Trophoblast cell (in vitro differentiated cells and primary cell): ENCODE measurements at regions not wholly inside any gene's neighbourhood (a gene's known extent, or its start where the extent isn't known, plus 50 kb on each side); places are given as distances from the start of the nearest gene placed in this dataset.

Experiments
- DNase-seq, 2 donors: peaks; one replicate each; pipeline ENCODE4 v3.0.0-alpha.2; 2016
- H2AFZ ChIP-seq: 2 replicates; pipeline ENCODE4 v1.6.1; 2013; ENCODE audit warnings: low read length, moderate library complexity, mild to moderate bottlenecking; ENCODE audit not compliant: insufficient read depth, poor library complexity
- H2AK5ac ChIP-seq: 2 replicates; pipeline ENCODE4 v1.6.1; 2013; ENCODE audit warnings: mild to moderate bottlenecking, low read length
- H2BK120ac ChIP-seq: 2 replicates; pipeline ENCODE4 v1.6.1; 2013; ENCODE audit warnings: low read length, mild to moderate bottlenecking, moderate library complexity; ENCODE audit not compliant: insufficient read depth, poor library complexity
- H2BK12ac ChIP-seq: 2 replicates; pipeline ENCODE4 v1.6.1; 2013; ENCODE audit warnings: mild to moderate bottlenecking, low read length, moderate library complexity
- H2BK5ac ChIP-seq: 2 replicates; pipeline ENCODE4 v1.6.1; 2013; ENCODE audit warnings: low read length, low read depth, moderate library complexity, mild to moderate bottlenecking; ENCODE audit not compliant: poor library complexity
- H3K14ac ChIP-seq: 2 replicates; pipeline ENCODE4 v1.6.1; 2013; ENCODE audit warnings: mild to moderate bottlenecking, low read length
- H3K18ac ChIP-seq: 2 replicates; pipeline ENCODE4 v1.6.1; 2013; ENCODE audit warnings: mild to moderate bottlenecking, low read length
- H3K23ac ChIP-seq: 2 replicates; pipeline ENCODE4 v1.6.1; 2013; ENCODE audit warnings: low read length
- H3K27ac ChIP-seq: 2 replicates; pipeline ENCODE4 v1.5.1; 2013; ENCODE audit warnings: low read depth, mild to moderate bottlenecking, inconsistent platforms, low read length, moderate library complexity
- H3K27me3 ChIP-seq: 2 replicates; pipeline ENCODE4 v1.6.1; 2013; ENCODE audit warnings: inconsistent platforms, mild to moderate bottlenecking, low read length, moderate library complexity; ENCODE audit not compliant: insufficient read depth
- H3K36me3 ChIP-seq, 2 experiments: 1 replicate in 1 of 2; 2 replicates in 1 of 2; pipeline ENCODE4 v1.6.1; 2013; ENCODE audit warnings: low read length in 2 of 2, mild to moderate bottlenecking in 2 of 2, moderate library complexity in 1 of 2; ENCODE audit not compliant: insufficient read depth in 2 of 2, control insufficient read depth in 1 of 2
- H3K4ac ChIP-seq: 2 replicates; pipeline ENCODE4 v1.6.1; 2013; ENCODE audit warnings: low read depth, mild to moderate bottlenecking, low read length, moderate library complexity
- H3K4me1 ChIP-seq, 2 experiments: 1 replicate in 1 of 2; 2 replicates in 1 of 2; pipeline ENCODE4 v1.6.1; 2013; ENCODE audit warnings: low read length in 2 of 2, mild to moderate bottlenecking in 2 of 2, moderate library complexity in 1 of 2; ENCODE audit not compliant: insufficient read depth in 2 of 2, control insufficient read depth in 1 of 2
- H3K4me2 ChIP-seq: 2 replicates; pipeline ENCODE4 v1.6.1; 2013; ENCODE audit warnings: inconsistent platforms, mild to moderate bottlenecking, low read length, moderate library complexity
- H3K4me3 ChIP-seq: 2 replicates; pipeline ENCODE4 v1.5.1; 2013; ENCODE audit warnings: mild to moderate bottlenecking, low read depth, low read length, inconsistent platforms
- H3K79me1 ChIP-seq: one replicate; pipeline ENCODE4 v1.6.1; 2013; ENCODE audit warnings: low read length
- H3K79me2 ChIP-seq: 2 replicates; pipeline ENCODE4 v1.6.1; 2013; ENCODE audit warnings: low read length, mild to moderate bottlenecking; ENCODE audit not compliant: control insufficient read depth, insufficient read depth, poor library complexity
- H3K9ac ChIP-seq: 2 replicates; pipeline ENCODE4 v1.6.1; 2013; ENCODE audit warnings: mild to moderate bottlenecking, low read length
- H3K9me3 ChIP-seq: 2 replicates; pipeline ENCODE4 v1.6.1; 2013; ENCODE audit warnings: low read depth, mild to moderate bottlenecking, control low read depth, inconsistent platforms, low read length; ENCODE audit not compliant: insufficient read depth
- H4K12ac ChIP-seq: 2 replicates; pipeline ENCODE4 v1.6.1; 2013; ENCODE audit warnings: low read depth, mild to moderate bottlenecking, low read length, moderate library complexity
- H4K8ac ChIP-seq: 2 replicates; pipeline ENCODE4 v1.6.1; 2013; ENCODE audit warnings: low read depth, mild to moderate bottlenecking, low read length, moderate library complexity
- H4K91ac ChIP-seq: one replicate; pipeline ENCODE4 v1.6.1; 2013; ENCODE audit warnings: low read depth, mild to moderate bottlenecking, low read length, moderate library complexity
- WGBS: extraction: QIAGEN DNeasy Blood & Tissue Kit; methylation state at CpG from one replicate; pipeline ENCODE4 v1.1.7; 2013; ENCODE audit warnings: missing lambda C conversion rate; ENCODE audit not compliant: insufficient read length, insufficient coverage; ENCODE audit errors: extremely low coverage; 5-methylcytosine and 5-hydroxymethylcytosine counted together

DNA sequence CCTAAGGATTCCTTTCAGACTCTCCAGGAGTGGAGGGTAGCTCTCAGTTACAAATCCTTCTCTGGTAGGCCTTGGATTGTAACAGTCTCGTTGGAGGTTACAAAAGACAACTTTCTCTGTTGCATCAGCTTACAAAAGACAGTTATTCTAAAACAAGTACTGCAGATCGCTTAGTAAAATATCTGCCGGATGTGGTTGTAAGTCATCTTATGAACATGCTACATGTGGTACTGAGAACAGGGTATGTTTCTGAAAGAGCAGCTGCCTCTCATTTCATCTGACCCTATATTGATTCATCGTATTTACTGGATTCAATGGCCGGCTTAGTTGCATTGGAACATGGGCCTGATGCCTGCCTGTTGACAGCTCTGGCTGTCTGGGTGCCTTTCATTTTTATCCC lies 157.4 kb downstream of the PTCSC3 start:
- no peak for DNase-seq
- no peak overlapping the region for H2BK120ac ChIP-seq
- H4K8ac ChIP-seq, result no peak overlapping the region
- no peaks in the 10 kb centered on the region for H3K9me3 ChIP-seq
- no CpG with 5 or more reads among the region's 5 CpGs for WGBS
- no peak overlapping the region for H3K4me2 ChIP-seq
- H2BK12ac ChIP-seq, result no peak overlapping the region
- H3K79me1 ChIP-seq, result no peaks in the 10 kb centered on the region
- H3K14ac ChIP-seq, result no peak overlapping the region
- H3K79me2 ChIP-seq, result no peaks in the 10 kb centered on the region
- no peak overlapping the region for H2AFZ ChIP-seq
- H2AK5ac ChIP-seq, result no peak overlapping the region
- no peak overlapping the region for H3K18ac ChIP-seq
- H4K91ac ChIP-seq, result no peak overlapping the region
- no peaks in the 10 kb centered on the region for H3K4me1 ChIP-seq
- no peak overlapping the region for H3K27ac ChIP-seq
- H3K4ac ChIP-seq, result no peak overlapping the region
- no peaks in the 10 kb centered on the region for H3K36me3 ChIP-seq
- no peak overlapping the region for H3K23ac ChIP-seq
- H3K4me3 ChIP-seq, result no peak overlapping the region
- H3K9ac ChIP-seq, result no peak overlapping the region
- H3K27me3 ChIP-seq, result no peaks in the 10 kb centered on the region
- no peak overlapping the region for H2BK5ac ChIP-seq
- H4K12ac ChIP-seq, result no peak overlapping the region

DNA sequence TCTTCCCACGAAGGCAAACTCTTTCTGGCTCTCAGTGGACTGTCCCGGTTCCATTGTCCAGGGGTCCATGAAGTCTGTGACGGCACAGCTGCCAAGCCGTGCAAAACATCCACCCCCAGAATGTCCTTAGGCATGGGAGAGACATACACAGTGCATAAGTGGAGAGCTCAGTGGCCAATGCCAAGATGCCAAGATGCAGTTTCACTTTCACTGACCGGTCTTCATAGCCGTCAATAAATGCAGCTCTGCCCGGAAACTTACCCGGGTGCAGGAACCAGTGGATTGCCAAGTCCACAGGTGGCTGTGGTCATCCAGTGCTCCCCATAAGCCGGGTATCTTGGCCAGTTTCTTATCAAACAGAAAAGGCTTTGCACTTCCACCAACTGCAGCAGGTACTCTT lies 162.3 kb downstream of the PTCSC3 start:
- WGBS, result no CpG with 5 or more reads among the region's 9 CpGs

DNA sequence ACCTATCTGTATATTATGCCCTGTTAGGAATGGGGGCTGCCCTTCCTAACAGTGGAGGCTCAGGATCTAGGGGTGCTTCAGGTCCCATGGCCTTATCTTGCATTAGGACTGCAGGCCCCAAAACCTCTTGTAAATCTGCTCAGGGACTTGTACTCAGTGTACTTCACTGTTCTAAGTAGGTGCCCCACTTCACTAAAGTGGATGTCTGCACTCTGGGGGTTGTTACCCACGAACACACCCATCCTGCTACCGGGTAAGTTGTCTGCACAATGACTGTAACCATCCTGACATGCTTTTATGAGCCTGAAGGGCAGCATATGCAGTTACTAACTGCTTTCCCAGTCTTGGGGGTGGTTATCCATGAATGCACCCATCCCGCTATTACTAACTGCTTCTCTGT lies 163.0 kb downstream of the PTCSC3 start:
- Histone ChIP-seq H3K4me1 (no peaks in the 10 kb centered on the region), H3K4me3 (no peak overlapping the region), H3K36me3 (no peaks in the 10 kb centered on the region), H3K9me3 (no peaks in the 10 kb centered on the region), H4K8ac (no peak overlapping the region), H3K14ac (no peak overlapping the region), H2AK5ac (no peak overlapping the region), H3K4me2 (no peak overlapping the region), H3K9ac (no peak overlapping the region), H3K4ac (no peak overlapping the region), H3K79me1 (no peaks in the 10 kb centered on the region), H4K91ac (no peak overlapping the region), H2AFZ (no peak overlapping the region), H3K27ac (no peak overlapping the region), H2BK5ac (no peak overlapping the region), H3K18ac (no peak overlapping the region), H3K27me3 (no peaks in the 10 kb centered on the region), H3K79me2 (no peaks in the 10 kb centered on the region), H2BK120ac (no peak overlapping the region), H3K23ac (no peak overlapping the region), H4K12ac (no peak overlapping the region), H2BK12ac (no peak overlapping the region)
- DNase-seq, result no peak
- no CpG with 5 or more reads among the region's 3 CpGs for WGBS

More for the DNA sequence above, 162.3 kb downstream of the PTCSC3 start:
- H2AK5ac ChIP-seq, result no peak overlapping the region
- no peak overlapping the region for H4K12ac ChIP-seq
- H2BK120ac ChIP-seq, result no peak overlapping the region
- no peak overlapping the region for H2BK12ac ChIP-seq
- H3K27me3 ChIP-seq, result no peaks in the 10 kb centered on the region
- H4K91ac ChIP-seq, result no peak overlapping the region
- H3K14ac ChIP-seq, result no peak overlapping the region
- H4K8ac ChIP-seq, result no peak overlapping the region
- H3K4me1 ChIP-seq, result no peaks in the 10 kb centered on the region
- H3K27ac ChIP-seq, result no peak overlapping the region
- H3K4me3 ChIP-seq, result no peak overlapping the region
- H3K79me2 ChIP-seq, result no peaks in the 10 kb centered on the region
- H3K4ac ChIP-seq, result no peak overlapping the region
- H2AFZ ChIP-seq, result no peak overlapping the region
- H3K23ac ChIP-seq, result no peak overlapping the region
- no peaks in the 10 kb centered on the region for H3K36me3 ChIP-seq
- H3K79me1 ChIP-seq, result no peaks in the 10 kb centered on the region
- no peak for DNase-seq
- H3K4me2 ChIP-seq, result no peak overlapping the region
- no peaks in the 10 kb centered on the region for H3K9me3 ChIP-seq
- H2BK5ac ChIP-seq, result no peak overlapping the region
- no peak overlapping the region for H3K18ac ChIP-seq
- no peak overlapping the region for H3K9ac ChIP-seq

DNA sequence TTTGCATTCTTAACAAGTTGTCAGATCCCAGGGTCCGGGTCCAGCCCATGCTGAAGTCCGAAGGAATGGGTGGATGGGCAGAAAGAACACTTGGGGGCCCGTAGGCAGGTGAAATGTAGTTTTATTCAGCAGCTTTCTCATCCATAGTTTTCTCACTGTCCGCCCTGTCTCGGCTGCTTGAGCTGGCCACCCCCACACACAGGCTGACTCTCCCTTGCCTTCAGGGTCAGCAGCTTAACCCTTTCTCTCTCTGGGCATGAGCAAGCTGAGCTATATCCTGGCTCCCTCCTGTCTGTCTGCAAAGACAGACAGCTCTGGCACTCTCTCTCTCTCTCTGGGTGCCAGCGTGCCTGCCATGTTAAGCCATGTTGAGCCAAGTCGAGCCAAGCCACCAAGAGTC lies 163.9 kb downstream of the PTCSC3 start:
- Histone ChIP-seq H3K4me2 (no peak overlapping the region), H3K4me3 (no peak overlapping the region), H3K79me1 (no peaks in the 10 kb centered on the region), H3K9ac (no peak overlapping the region), H3K36me3 (no peaks in the 10 kb centered on the region), H3K23ac (no peak overlapping the region), H3K9me3 (no peaks in the 10 kb centered on the region), H2BK5ac (no peak overlapping the region), H2BK120ac (no peak overlapping the region), H3K79me2 (no peaks in the 10 kb centered on the region), H3K4me1 (no peaks in the 10 kb centered on the region), H2AK5ac (no peak overlapping the region), H3K14ac (no peak overlapping the region), H3K27ac (no peak overlapping the region), H2AFZ (no peak overlapping the region), H3K4ac (no peak overlapping the region), H3K18ac (no peak overlapping the region), H4K12ac (no peak overlapping the region), H4K8ac (no peak overlapping the region), H3K27me3 (no peaks in the 10 kb centered on the region), H2BK12ac (no peak overlapping the region), H4K91ac (no peak overlapping the region)
- WGBS, result no CpG with 5 or more reads among the region's 7 CpGs
- no peak for DNase-seq
